ENCODE measurements at regions not wholly inside any gene's neighbourhood (a gene's known extent, or its start where the extent isn't known, plus 50 kb on each side); places are given as distances from the start of the nearest gene placed in this dataset.

- no peak for TF ChIP-seq CHD7 (IDR thresholded peaks at IDR 0.05; ENCODE audit: insufficient replicate concordance, low read length)
- TF ChIP-seq SAP30 (IDR thresholded peaks at IDR 0.05; ENCODE audit: insufficient read depth, insufficient replicate concordance, low read length), result no peak
- TF ChIP-seq ZNF274 (IDR thresholded peaks at IDR 0.05; ENCODE audit: borderline replicate concordance, extremely low read depth, low read length), result no peak
Observed at GRCh38 chr2:6471419-6471818, 394.3 kb downstream of the CMPK2 start (continued).

Measured in H1 (cell line).